MM.1S (cell line): ENCODE measurements at regions not wholly inside any gene's neighbourhood (a gene's known extent, or its start where the extent isn't known, plus 50 kb on each side); places are given as distances from the start of the nearest gene placed in this dataset.
"Not testable (repeated sequence)": the region's sequence is repeated elsewhere in the genome, so short reads cannot be mapped to it uniquely, and the experiment has no call there.

ENCODE experiments used
- CTCF ChIP-seq: fragments of 300-600 bp; sonication (generic); IDR thresholded peaks from 2 replicates; pipeline ENCODE4 v1.5.1; 2016; ENCODE audit warnings: antibody characterized with exemption, low read length, mixed read lengths
- EZH2 ChIP-seq: fragments of 300-600 bp; sonication (generic); optimal IDR thresholded peaks from 2 replicates; pipeline ENCODE3; 2017; ENCODE audit warnings: low read depth, mild to moderate bottlenecking, antibody characterized with exemption, low read length, mixed read lengths

- not testable (repeated sequence) for TF ChIP-seq CTCF, EZH2
Observed at GRCh38 chr7:138339229-138339628, 120.8 kb upstream of the TRIM24 start.
